Stomach (tissue), 4 donors: ENCODE measurements at regions not wholly inside any gene's neighbourhood (a gene's known extent, or its start where the extent isn't known, plus 50 kb on each side); places are given as distances from the start of the nearest gene placed in this dataset.

ENCODE experiments used
- POLR2A ChIP-seq, 4 donors: fragments of 450-650 bp; IDR thresholded peaks; one replicate each; pipeline ENCODE4 v1.6.1; 2016; ENCODE audit warnings: antibody characterized with exemption in 4 of 4, control low read depth in 2 of 4, mild to moderate bottlenecking in 1 of 4, moderate library complexity in 1 of 4
- POLR2AphosphoS5 ChIP-seq, 3 donors: sonication (generic); formaldehyde crosslinking; IDR thresholded peaks; one replicate each; pipeline ENCODE4 v1.6.1; 2016; ENCODE audit warnings: antibody characterized with exemption in 3 of 3
- TF ChIP-seq, protein P1 (sequence below), 7 experiments: fragments of 450-650 bp in 4 of 7; fragments of 200-600 bp in 3 of 7; sonication (generic) in 3 of 7; IDR thresholded peaks; one replicate each; pipeline ENCODE4 v1.5.1; 2016 to 2019; ENCODE audit warnings: antibody characterized with exemption in 7 of 7, control low read depth in 2 of 7, mild to moderate bottlenecking in 1 of 7

GRCh38 chr7:145903658-145904057, 212.9 kb upstream of the CNTNAP2 start:
- TF ChIP-seq, protein P1, sequence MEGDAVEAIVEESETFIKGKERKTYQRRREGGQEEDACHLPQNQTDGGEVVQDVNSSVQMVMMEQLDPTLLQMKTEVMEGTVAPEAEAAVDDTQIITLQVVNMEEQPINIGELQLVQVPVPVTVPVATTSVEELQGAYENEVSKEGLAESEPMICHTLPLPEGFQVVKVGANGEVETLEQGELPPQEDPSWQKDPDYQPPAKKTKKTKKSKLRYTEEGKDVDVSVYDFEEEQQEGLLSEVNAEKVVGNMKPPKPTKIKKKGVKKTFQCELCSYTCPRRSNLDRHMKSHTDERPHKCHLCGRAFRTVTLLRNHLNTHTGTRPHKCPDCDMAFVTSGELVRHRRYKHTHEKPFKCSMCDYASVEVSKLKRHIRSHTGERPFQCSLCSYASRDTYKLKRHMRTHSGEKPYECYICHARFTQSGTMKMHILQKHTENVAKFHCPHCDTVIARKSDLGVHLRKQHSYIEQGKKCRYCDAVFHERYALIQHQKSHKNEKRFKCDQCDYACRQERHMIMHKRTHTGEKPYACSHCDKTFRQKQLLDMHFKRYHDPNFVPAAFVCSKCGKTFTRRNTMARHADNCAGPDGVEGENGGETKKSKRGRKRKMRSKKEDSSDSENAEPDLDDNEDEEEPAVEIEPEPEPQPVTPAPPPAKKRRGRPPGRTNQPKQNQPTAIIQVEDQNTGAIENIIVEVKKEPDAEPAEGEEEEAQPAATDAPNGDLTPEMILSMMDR (IDR thresholded peaks at IDR 0.05), result no peak
- TF ChIP-seq POLR2A (IDR thresholded peaks at IDR 0.05), result no peak
- no peak for TF ChIP-seq POLR2AphosphoS5 (IDR thresholded peaks at IDR 0.05)
